Peyer's patch (tissue), 4 donors: ENCODE measurements at regions not wholly inside any gene's neighbourhood (a gene's known extent, or its start where the extent isn't known, plus 50 kb on each side); places are given as distances from the start of the nearest gene placed in this dataset.
A peak's percentile ranks its signal among the peaks of the same experiment; 100 is the strongest.

Experiments
- DNase-seq, 3 donors: peaks; one replicate each; pipeline ENCODE4 v3.0.0-alpha.2; 2017 to 2019
- H3K27ac ChIP-seq, 4 donors: fragments of 200-600 bp; sonication (generic); one replicate each; pipeline ENCODE4 v1.5.1; 2016 to 2019
- H3K27me3 ChIP-seq, 2 donors: fragments of 200-600 bp; sonication (generic); one replicate each; pipeline ENCODE4 v1.5.1; 2019
- H3K36me3 ChIP-seq, 3 donors: fragments of 200-600 bp; sonication (generic); one replicate each; pipeline ENCODE4 v1.5.1; 2016 to 2019
- H3K4me1 ChIP-seq, 4 donors: fragments of 200-600 bp; sonication (generic); one replicate each; pipeline ENCODE4 v1.5.1; 2016 to 2019
- H3K4me3 ChIP-seq, 4 donors: fragments of 200-600 bp; sonication (generic); 1 replicate in 3 of 4; 2 replicates in 1 of 4; pipeline ENCODE4 v1.5.1; 2016 to 2019; ENCODE audit warnings: mild to moderate bottlenecking in 1 of 4
- H3K9me3 ChIP-seq, 4 donors: fragments of 200-600 bp; sonication (generic); one replicate each; pipeline ENCODE4 v1.5.1; 2016 to 2019; ENCODE audit warnings: mild to moderate bottlenecking in 1 of 4
- POLR2A ChIP-seq, 2 donors: fragments of 450-650 bp; IDR thresholded peaks; one replicate each; pipeline ENCODE4 v1.5.1; 2017; ENCODE audit warnings: antibody characterized with exemption in 2 of 2, mild to moderate bottlenecking in 2 of 2, moderate library complexity in 2 of 2
- TF ChIP-seq, protein P1 (sequence below), 6 experiments: fragments of 450-650 bp in 4 of 6; fragments of 200-600 bp in 2 of 6; sonication (generic) in 1 of 6; IDR thresholded peaks; one replicate each; pipeline ENCODE4 v1.5.1; 2017 to 2019; ENCODE audit warnings: antibody characterized with exemption in 6 of 6, mild to moderate bottlenecking in 3 of 6, moderate library complexity in 1 of 6

DNA sequence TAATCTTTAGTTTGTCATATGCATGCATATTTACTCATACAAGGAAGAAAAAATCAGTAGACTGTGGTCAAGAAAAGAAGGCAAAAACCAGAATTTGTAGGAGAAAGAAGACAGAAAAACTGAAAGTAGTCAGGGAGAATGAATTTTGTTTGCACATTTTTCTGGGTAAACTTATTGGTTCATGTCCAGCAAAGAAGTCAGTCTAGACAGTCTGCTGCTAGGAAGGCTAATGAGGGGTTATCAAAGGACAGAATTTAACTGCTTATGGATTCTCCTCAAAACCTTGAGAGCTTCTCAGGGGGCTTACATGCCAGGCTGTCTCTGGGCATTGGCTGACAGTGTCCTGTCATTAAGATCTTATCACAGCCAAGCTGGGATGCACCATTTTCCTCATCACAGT, 293.9 kb downstream of the RPAP3 start:
- Histone ChIP-seq H3K4me1 (peaks cover 0 to 5% (median 0%) of the 10 kb centered on the region in 4 donors), H3K4me3 (no peak overlapping the region), H3K36me3 (no peaks in the 10 kb centered on the region), H3K9me3 (no peaks in the 10 kb centered on the region), H3K27ac (no peak overlapping the region), H3K27me3 (no peaks in the 10 kb centered on the region)
- DNase-seq, result no peak
- no peak for TF ChIP-seq POLR2A (IDR thresholded peaks at IDR 0.05)
- TF ChIP-seq, protein P1, sequence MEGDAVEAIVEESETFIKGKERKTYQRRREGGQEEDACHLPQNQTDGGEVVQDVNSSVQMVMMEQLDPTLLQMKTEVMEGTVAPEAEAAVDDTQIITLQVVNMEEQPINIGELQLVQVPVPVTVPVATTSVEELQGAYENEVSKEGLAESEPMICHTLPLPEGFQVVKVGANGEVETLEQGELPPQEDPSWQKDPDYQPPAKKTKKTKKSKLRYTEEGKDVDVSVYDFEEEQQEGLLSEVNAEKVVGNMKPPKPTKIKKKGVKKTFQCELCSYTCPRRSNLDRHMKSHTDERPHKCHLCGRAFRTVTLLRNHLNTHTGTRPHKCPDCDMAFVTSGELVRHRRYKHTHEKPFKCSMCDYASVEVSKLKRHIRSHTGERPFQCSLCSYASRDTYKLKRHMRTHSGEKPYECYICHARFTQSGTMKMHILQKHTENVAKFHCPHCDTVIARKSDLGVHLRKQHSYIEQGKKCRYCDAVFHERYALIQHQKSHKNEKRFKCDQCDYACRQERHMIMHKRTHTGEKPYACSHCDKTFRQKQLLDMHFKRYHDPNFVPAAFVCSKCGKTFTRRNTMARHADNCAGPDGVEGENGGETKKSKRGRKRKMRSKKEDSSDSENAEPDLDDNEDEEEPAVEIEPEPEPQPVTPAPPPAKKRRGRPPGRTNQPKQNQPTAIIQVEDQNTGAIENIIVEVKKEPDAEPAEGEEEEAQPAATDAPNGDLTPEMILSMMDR (IDR thresholded peaks at IDR 0.05), result no peak

DNA sequence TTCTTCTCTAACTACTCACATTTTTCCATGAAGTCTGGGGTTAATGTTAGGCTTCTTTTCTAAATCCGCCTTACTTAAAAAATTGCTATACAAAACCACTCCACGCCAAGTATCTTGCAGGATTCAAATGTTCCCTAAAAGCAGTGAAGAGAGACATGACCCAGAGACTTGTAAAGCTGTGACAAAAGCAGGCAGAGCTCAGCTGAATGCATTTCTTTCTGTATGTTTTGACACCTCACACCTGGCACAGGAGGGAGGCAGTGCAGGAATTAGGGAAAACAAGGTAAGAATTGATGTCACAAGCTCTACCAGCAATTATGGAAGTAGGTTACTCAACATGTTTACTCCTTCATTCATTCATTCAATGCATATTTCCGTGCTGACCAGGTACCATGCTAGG, 295.0 kb downstream of the RPAP3 start:
- H3K27ac ChIP-seq, result no peak overlapping the region

DNA sequence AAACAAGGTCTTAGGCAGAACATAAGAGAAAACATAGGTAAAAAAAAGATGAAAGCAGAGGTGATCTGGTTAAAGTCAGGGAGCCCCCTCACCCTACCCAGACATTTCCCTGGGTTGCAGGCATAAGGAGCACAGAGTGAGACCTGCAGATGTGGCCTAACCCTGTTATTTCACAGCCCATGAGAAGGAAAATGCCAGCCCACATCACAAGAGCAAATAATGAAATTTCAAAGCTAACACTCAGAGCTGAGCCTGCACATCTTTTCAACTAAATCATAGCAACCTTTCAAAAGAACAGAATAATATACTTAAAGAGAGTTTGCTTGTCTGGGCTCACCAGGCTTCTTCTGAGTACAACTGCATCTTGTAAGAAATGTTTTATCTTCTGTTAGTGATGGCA, 295.4 kb downstream of the RPAP3 start:
- H3K36me3 ChIP-seq, result no peaks in the 10 kb centered on the region
- TF ChIP-seq POLR2A (IDR thresholded peaks at IDR 0.05), result no peak
- TF ChIP-seq, protein P1 (IDR thresholded peaks at IDR 0.05), result no peak
- no peaks in the 10 kb centered on the region for H3K27me3 ChIP-seq
- no peak overlapping the region for H3K27ac ChIP-seq
- no peak overlapping the region for H3K4me3 ChIP-seq
- no peaks in the 10 kb centered on the region for H3K9me3 ChIP-seq
- peaks cover 0 to 5% (median 0%) of the 10 kb centered on the region in 4 donors for H3K4me1 ChIP-seq
- DNase-seq, result no peak

More for the DNA sequence above, 295.0 kb downstream of the RPAP3 start:
- H3K27me3 ChIP-seq, result no peaks in the 10 kb centered on the region
- no peak for TF ChIP-seq POLR2A (IDR thresholded peaks at IDR 0.05)
- DNase-seq, result no peak
- H3K9me3 ChIP-seq, result no peaks in the 10 kb centered on the region
- H3K4me3 ChIP-seq, result no peak overlapping the region
- H3K4me1 ChIP-seq, result peaks cover 0 to 5% (median 0%) of the 10 kb centered on the region in 4 donors
- no peaks in the 10 kb centered on the region for H3K36me3 ChIP-seq

DNA sequence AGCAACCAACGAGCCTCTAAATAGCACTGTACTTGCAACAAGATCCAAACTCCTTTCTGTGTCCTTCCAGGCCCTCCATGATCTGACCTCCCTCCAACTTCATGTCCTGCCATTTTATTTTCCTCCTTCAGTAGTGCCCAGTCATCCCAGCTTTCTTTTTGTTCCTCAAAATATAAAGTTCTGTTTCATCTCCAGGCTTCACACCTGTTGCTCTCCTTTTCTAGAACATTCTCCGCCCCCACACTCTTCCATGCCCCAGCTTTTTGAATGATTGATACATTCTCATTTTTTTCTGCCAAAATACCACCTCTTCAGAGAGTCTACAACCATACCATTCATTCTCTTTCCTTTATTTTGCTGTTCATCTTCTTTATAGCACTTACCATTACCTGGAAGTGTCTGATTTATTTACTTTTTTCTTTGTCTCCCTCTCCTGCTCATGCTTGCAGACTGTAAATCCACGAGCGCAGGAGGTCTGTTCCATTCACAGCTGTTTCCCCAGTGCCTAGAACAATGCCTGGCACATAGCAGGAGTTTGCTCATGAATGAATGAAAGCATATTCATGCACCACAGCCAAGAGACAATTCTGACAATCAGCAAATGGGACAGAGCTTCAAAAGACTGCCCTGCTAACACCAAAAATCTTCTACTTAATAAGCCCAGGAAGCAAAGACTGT, 296.4 kb downstream of the RPAP3 start:
- Histone ChIP-seq H3K9me3 (no peaks in the 10 kb centered on the region), H3K36me3 (no peaks in the 10 kb centered on the region), H3K27ac (no peak overlapping the region), H3K4me1 (peaks cover 0 to 5% (median 0%) of the 10 kb centered on the region in 4 donors), H3K4me3 (no peak overlapping the region), H3K27me3 (no peaks in the 10 kb centered on the region)
- DNase-seq, result no peak
- TF ChIP-seq, protein P1 (IDR thresholded peaks at IDR 0.05), result no peak
- no peak for TF ChIP-seq POLR2A (IDR thresholded peaks at IDR 0.05)

DNA sequence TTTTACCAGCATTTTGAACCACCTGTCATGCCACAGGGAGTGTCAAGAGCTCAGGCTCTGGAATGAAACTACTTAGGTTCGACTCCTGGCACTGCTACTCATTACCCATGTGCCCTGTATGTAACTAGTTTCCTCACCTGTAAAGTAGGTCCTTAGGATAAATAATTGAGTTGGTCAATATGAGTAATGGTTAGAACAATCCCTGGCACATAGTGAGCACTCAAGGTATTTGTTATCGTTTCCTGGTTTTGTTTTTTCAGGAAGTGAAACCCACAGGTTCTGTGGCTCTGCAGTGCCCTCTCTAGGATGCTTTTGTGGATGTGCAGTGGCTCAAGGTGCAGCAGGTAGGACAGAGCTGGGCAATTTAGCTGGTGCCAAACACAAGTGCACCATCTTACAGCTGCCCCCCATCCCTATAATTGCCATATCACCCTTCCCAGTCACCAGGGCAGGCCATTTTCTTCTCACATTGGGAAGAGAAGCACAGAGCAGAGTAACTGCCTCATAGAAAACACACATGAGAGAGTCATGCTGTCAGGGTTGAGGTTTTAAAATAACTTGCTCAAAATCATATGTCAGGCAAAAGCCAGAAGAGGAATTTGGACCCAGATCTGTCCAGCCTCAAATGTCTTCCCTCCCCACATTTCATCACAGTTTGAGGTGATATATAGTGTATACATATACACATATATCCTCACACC, 297.5 kb downstream of the RPAP3 start:
- Histone ChIP-seq H3K27ac (peak overlapping the region in 1 of 4 donors; percentile 50), H3K4me1 (peaks cover 0 to 5% (median 0%) of the 10 kb centered on the region in 4 donors), H3K9me3 (no peaks in the 10 kb centered on the region), H3K36me3 (no peaks in the 10 kb centered on the region), H3K27me3 (no peaks in the 10 kb centered on the region), H3K4me3 (no peak overlapping the region)
- peak in 2 of 3 donors; percentile 63 to 74 for DNase-seq
- TF ChIP-seq POLR2A (IDR thresholded peaks at IDR 0.05), result no peak
- TF ChIP-seq, protein P1 (IDR thresholded peaks at IDR 0.05), result peak in 5 of 6 experiments; percentile 14 to 51 (median 41)

DNA sequence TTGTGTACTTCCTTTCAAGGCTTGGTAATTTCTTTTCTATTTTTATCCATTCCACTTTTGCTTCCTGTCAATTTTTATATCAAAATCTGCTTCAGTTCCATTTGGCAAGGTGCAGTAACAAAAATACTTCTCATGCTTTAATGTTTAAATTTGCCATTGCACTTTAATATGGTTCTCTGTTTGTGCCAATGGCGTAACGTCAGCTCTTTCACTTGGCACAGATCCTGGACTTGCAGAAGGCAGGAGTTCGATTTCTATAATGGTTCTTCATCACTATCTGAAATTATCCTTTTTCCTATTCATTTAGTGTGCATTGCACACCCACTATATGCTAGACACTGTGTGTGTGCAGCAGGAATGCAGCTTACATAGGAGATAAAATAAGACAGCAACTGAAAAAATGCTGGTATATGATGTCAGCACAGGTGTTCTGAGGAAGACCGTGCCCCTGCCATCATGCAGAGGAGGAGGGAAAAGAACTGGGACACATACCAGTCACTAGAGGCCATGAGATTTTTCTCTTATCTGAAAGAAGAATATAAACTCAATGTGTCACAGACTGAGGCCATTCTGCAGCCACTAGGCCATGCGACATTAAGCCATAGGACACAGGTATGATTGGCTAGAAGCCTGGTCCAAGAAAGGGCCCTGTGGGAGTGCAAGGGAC, 298.2 kb downstream of the RPAP3 start:
- Histone ChIP-seq H3K4me3 (no peak overlapping the region), H3K36me3 (no peaks in the 10 kb centered on the region), H3K27me3 (no peaks in the 10 kb centered on the region), H3K27ac (peak overlapping the region in 1 of 4 donors; percentile 50), H3K9me3 (no peaks in the 10 kb centered on the region), H3K4me1 (peaks cover 0 to 5% (median 0%) of the 10 kb centered on the region in 4 donors)
- TF ChIP-seq, protein P1 (IDR thresholded peaks at IDR 0.05), result no peak
- TF ChIP-seq POLR2A (IDR thresholded peaks at IDR 0.05), result no peak
- no peak for DNase-seq
